HUES48 (cell line): ENCODE measurements at regions not wholly inside any gene's neighbourhood (a gene's known extent, or its start where the extent isn't known, plus 50 kb on each side); places are given as distances from the start of the nearest gene placed in this dataset.

ENCODE experiments used
- H3K27ac ChIP-seq: one replicate; pipeline ENCODE4 v1.7.0; 2013; ENCODE audit warnings: low read depth, low read length, inconsistent platforms
- H3K27me3 ChIP-seq: 2 replicates; pipeline ENCODE4 v1.6.1; 2013; ENCODE audit warnings: mild to moderate bottlenecking, low read length; ENCODE audit not compliant: control insufficient read depth, insufficient read depth
- H3K36me3 ChIP-seq: 2 replicates; pipeline ENCODE4 v1.6.1; 2013; ENCODE audit warnings: low read length; ENCODE audit not compliant: control insufficient read depth, insufficient read depth
- H3K4me1 ChIP-seq: 2 replicates; pipeline ENCODE4 v1.6.1; 2013; ENCODE audit warnings: mild to moderate bottlenecking, low read length; ENCODE audit not compliant: control insufficient read depth, insufficient read depth
- H3K4me3 ChIP-seq: 2 replicates; pipeline ENCODE4 v1.5.1; 2013; ENCODE audit warnings: mild to moderate bottlenecking, low read depth, low read length
- H3K9ac ChIP-seq: 2 replicates; pipeline ENCODE4 v1.6.1; 2013; ENCODE audit warnings: mild to moderate bottlenecking, low read depth, low read length, moderate library complexity
- H3K9me3 ChIP-seq: 2 replicates; pipeline ENCODE4 v1.6.1; 2013; ENCODE audit warnings: low read length; ENCODE audit not compliant: control insufficient read depth, insufficient read depth

DNA sequence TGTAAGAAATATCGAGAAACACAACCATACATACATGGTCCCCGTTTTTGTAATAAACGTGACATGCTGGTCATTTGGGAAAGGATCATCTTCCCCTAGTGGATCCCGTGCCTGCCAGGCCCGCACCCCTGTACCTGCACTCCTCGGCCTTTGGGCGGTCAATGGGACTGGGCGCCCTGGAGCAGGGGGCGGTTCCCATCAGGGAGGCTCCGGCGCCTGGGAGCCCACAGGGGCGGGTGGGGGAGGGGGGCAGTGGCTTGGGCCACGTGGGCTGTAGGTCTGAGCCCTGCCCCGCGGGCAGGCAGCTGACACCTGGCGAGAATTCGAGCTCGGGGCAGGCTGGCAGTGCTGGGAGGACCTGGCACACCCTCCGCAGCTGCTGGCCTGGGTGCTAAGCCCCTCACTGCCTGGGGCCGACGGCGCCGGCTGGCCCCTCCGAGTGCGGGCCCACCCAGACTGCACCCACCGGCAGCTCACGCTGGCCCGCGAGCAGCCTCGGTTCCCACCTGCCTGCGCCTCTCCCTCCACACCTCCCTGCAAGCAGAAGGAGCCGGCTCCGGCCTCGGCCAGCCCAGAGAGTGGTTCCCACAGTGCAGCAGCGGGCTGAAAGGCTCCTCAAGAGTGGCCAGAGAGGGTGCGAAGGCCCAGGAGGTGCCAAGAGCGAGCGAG, 361.6 kb upstream of the GRM3 start:
- no peaks in the 10 kb centered on the region for H3K27me3 ChIP-seq
- H3K4me3 ChIP-seq, result no peak overlapping the region
- H3K9ac ChIP-seq, result no peak overlapping the region
- H3K36me3 ChIP-seq, result no peaks in the 10 kb centered on the region
- H3K4me1 ChIP-seq, result no peaks in the 10 kb centered on the region
- no peak overlapping the region for H3K27ac ChIP-seq
- no peaks in the 10 kb centered on the region for H3K9me3 ChIP-seq

GRCh38 chr7:86280150-86280549, 363.6 kb upstream of the GRM3 start:
- Histone ChIP-seq H3K27me3 (no peaks in the 10 kb centered on the region), H3K4me1 (no peaks in the 10 kb centered on the region), H3K36me3 (no peaks in the 10 kb centered on the region), H3K27ac (no peak overlapping the region), H3K9ac (no peak overlapping the region), H3K4me3 (no peak overlapping the region), H3K9me3 (no peaks in the 10 kb centered on the region)

DNA sequence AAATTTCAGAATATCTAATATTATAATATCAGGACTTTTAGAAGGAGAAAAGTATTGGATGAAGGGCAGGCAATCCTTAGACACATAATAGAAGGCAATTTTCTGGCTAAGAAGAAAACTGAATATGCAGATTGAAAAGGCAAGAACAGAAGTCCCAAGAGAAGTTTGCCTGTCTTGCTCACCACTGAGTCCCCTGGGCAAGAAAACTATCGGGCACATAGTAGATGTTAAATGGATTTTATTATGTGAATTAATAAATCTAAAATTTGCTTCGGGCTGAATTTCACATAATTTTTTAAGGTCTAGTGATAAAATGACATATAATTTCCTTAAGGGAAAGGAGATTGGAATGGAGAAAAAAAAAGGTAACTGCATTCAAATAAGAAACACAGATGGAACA, 380.9 kb upstream of the GRM3 start:
- Histone ChIP-seq H3K4me3 (no peak overlapping the region), H3K27ac (no peak overlapping the region), H3K4me1 (no peaks in the 10 kb centered on the region), H3K9me3 (no peaks in the 10 kb centered on the region), H3K36me3 (no peaks in the 10 kb centered on the region), H3K27me3 (no peaks in the 10 kb centered on the region), H3K9ac (no peak overlapping the region)

DNA sequence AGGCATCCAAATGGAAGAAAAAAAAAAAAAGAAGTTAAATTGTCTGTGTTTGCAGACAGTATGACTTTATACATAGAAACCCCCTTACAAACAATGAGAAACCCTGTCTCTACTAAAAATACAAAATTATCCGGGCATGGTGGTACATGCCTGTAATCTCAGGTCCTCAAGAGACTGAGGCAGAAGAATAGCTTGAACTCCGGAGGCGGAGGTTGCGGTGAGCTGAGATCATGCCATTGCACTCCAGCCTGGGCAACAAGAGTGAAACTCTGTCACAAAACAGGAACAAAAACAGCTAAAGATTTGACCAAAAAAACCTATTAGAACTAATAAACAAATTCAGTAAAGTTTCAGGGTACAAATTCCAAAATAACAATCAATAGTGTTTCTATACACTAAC, 385.8 kb upstream of the GRM3 start:
- Histone ChIP-seq H3K4me3 (no peak overlapping the region), H3K9ac (no peak overlapping the region), H3K9me3 (no peaks in the 10 kb centered on the region), H3K27ac (no peak overlapping the region), H3K27me3 (no peaks in the 10 kb centered on the region), H3K4me1 (no peaks in the 10 kb centered on the region), H3K36me3 (no peaks in the 10 kb centered on the region)

- H3K4me3 ChIP-seq, result no peak overlapping the region
- H3K9ac ChIP-seq, result no peak overlapping the region
- H3K27ac ChIP-seq, result no peak overlapping the region
- H3K4me1 ChIP-seq, result no peaks in the 10 kb centered on the region
- no peaks in the 10 kb centered on the region for H3K36me3 ChIP-seq
- H3K9me3 ChIP-seq, result no peaks in the 10 kb centered on the region
- no peaks in the 10 kb centered on the region for H3K27me3 ChIP-seq
These were observed 391.3 kb upstream of the GRM3 start for GRCh38 chr7:86252406-86252805.

- no peak overlapping the region for H3K9ac ChIP-seq
- no peaks in the 10 kb centered on the region for H3K27me3 ChIP-seq
- H3K27ac ChIP-seq, result no peak overlapping the region
- no peaks in the 10 kb centered on the region for H3K36me3 ChIP-seq
- no peaks in the 10 kb centered on the region for H3K9me3 ChIP-seq
- H3K4me3 ChIP-seq, result no peak overlapping the region
- no peaks in the 10 kb centered on the region for H3K4me1 ChIP-seq
These were observed 394.7 kb upstream of the GRM3 start for GRCh38 chr7:86248977-86249376.

GRCh38 chr7:86243171-86243570, 400.5 kb upstream of the GRM3 start:
- no peak overlapping the region for H3K9ac ChIP-seq
- no peaks in the 10 kb centered on the region for H3K36me3 ChIP-seq
- H3K4me3 ChIP-seq, result no peak overlapping the region
- H3K4me1 ChIP-seq, result no peaks in the 10 kb centered on the region
- no peak overlapping the region for H3K27ac ChIP-seq
- H3K27me3 ChIP-seq, result no peaks in the 10 kb centered on the region
- H3K9me3 ChIP-seq, result no peaks in the 10 kb centered on the region

DNA sequence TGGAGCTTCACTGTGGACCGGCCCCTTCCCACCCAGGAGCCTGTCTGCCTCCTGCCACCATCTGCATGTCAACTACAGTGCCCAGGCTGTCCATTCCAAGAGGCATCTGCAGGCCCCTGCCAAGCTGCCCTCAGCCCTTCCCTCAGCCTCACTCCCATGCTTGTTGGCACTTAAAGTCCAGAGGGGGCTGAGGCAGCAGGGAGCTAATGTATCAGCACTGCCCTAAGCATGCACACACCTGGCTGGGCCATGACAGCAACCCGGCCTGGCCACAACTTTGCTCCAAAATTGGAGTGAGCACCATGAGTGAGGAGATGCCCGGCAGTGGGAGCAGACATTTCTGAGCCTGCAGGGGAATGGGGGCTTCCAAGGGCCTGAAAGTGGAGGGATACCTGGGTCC, 417.5 kb upstream of the GRM3 start:
- H3K27ac ChIP-seq, result no peak overlapping the region
- no peak overlapping the region for H3K4me3 ChIP-seq
- no peaks in the 10 kb centered on the region for H3K36me3 ChIP-seq
- H3K9ac ChIP-seq, result no peak overlapping the region
- no peaks in the 10 kb centered on the region for H3K4me1 ChIP-seq
- no peaks in the 10 kb centered on the region for H3K27me3 ChIP-seq
- H3K9me3 ChIP-seq, result peaks cover 10% of the 10 kb centered on the region

DNA sequence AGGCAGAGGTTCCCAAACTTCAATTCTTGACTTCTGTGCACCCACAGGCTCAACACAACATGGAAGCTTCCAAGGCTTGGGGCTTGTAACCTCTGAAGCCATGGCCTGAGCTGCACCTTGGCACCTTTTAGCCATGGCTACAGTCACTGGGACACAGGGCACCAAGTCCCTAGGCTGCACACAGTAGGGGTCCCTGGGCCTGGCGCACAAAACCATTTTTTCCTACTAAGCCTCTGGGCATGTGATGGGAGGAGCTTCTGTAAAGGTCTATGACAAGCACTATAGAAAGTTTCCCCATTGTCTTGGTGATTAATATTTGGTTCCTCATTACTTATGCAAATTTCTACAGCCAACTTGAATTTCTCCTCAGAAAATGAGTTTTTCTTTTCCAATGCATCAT, 420.9 kb upstream of the GRM3 start:
- Histone ChIP-seq H3K9ac (no peak overlapping the region), H3K36me3 (no peaks in the 10 kb centered on the region), H3K27me3 (no peaks in the 10 kb centered on the region), H3K4me1 (no peaks in the 10 kb centered on the region), H3K27ac (no peak overlapping the region), H3K9me3 (peaks cover 10% of the 10 kb centered on the region), H3K4me3 (no peak overlapping the region)

DNA sequence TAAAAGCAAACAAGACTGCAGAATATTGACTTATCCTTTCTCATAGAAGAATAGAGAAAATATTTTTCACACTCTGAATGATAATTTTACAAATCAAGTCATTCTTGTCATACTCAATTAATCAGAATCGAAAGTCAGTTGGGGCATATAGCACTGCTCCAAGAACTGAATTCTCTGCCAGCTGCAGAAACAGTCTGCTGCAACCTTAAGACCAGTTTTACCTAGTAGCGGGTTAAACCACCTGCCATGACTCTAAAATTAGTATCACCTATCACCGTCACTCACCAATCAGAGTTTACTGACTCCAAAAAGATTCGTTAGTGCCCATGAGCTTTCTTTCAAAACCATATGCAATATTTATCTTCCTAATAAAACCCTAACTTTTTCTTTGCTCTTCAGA, 429.0 kb upstream of the GRM3 start:
- Histone ChIP-seq H3K4me1 (no peaks in the 10 kb centered on the region), H3K4me3 (no peak overlapping the region), H3K27me3 (no peaks in the 10 kb centered on the region), H3K36me3 (no peaks in the 10 kb centered on the region), H3K9ac (no peak overlapping the region), H3K9me3 (no peaks in the 10 kb centered on the region), H3K27ac (no peak overlapping the region)

- Histone ChIP-seq H3K9ac (no peak overlapping the region), H3K9me3 (no peaks in the 10 kb centered on the region), H3K4me1 (no peaks in the 10 kb centered on the region), H3K36me3 (no peaks in the 10 kb centered on the region), H3K27me3 (no peaks in the 10 kb centered on the region), H3K4me3 (no peak overlapping the region), H3K27ac (no peak overlapping the region)
These were observed 430.7 kb upstream of the GRM3 start for GRCh38 chr7:86212976-86213375.

- H3K36me3 ChIP-seq, result no peaks in the 10 kb centered on the region
- H3K4me3 ChIP-seq, result no peak overlapping the region
- H3K9ac ChIP-seq, result no peak overlapping the region
- no peak overlapping the region for H3K27ac ChIP-seq
- H3K27me3 ChIP-seq, result no peaks in the 10 kb centered on the region
- no peaks in the 10 kb centered on the region for H3K9me3 ChIP-seq
- no peaks in the 10 kb centered on the region for H3K4me1 ChIP-seq
These were observed 434.7 kb upstream of the GRM3 start for GRCh38 chr7:86209036-86209435.
